Gastroesophageal sphincter (tissue), 4 donors: ENCODE measurements at regions not wholly inside any gene's neighbourhood (a gene's known extent, or its start where the extent isn't known, plus 50 kb on each side); places are given as distances from the start of the nearest gene placed in this dataset.
"Not testable (repeated sequence)": the region's sequence is repeated elsewhere in the genome, so short reads cannot be mapped to it uniquely, and the experiment has no call there.

Experiments used
- ATAC-seq: fragments of 150-250 bp; one replicate; pipeline ENCODE4 v1.9.1; 2016; ENCODE audit warnings: mild to moderate bottlenecking, moderate library complexity
- H3K27ac ChIP-seq, 4 donors: fragments of 200-600 bp; sonication (generic) in 3 of 4; 1 replicate in 3 of 4; 2 replicates in 1 of 4; pipeline ENCODE4 v1.5.1; 2016 to 2019
- H3K27me3 ChIP-seq: fragments of 200-600 bp; sonication (generic); one replicate; pipeline ENCODE4 v1.5.1; 2019
- H3K36me3 ChIP-seq, 2 donors: fragments of 200-600 bp; sonication (generic); one replicate each; pipeline ENCODE4 v1.5.1; 2019; ENCODE audit warnings: control low read depth in 1 of 2
- H3K4me1 ChIP-seq, 3 donors: fragments of 200-600 bp; sonication (generic); 1 replicate in 2 of 3; 2 replicates in 1 of 3; pipeline ENCODE4 v1.5.1; 2016 to 2019; ENCODE audit warnings: control low read depth in 2 of 3
- H3K4me3 ChIP-seq, 2 donors: fragments of 200-600 bp; sonication (generic); one replicate each; pipeline ENCODE4 v1.5.1; 2019; ENCODE audit warnings: mild to moderate bottlenecking in 1 of 2, moderate library complexity in 1 of 2
- H3K9me3 ChIP-seq, 3 donors: fragments of 200-600 bp; sonication (generic); one replicate each; pipeline ENCODE4 v1.5.1; 2017 to 2019; ENCODE audit warnings: control low read depth in 2 of 3
- EP300 ChIP-seq: sonication (generic); formaldehyde crosslinking; IDR thresholded peaks from one replicate; pipeline ENCODE4 v1.6.1; 2017; ENCODE audit warnings: antibody characterized with exemption, mild to moderate bottlenecking
- POLR2A ChIP-seq, 2 donors: fragments of 450-650 bp; IDR thresholded peaks; one replicate each; pipeline ENCODE4 v1.6.1; 2017; ENCODE audit warnings: antibody characterized with exemption in 2 of 2, mild to moderate bottlenecking in 2 of 2, moderate library complexity in 1 of 2
- POLR2AphosphoS5 ChIP-seq: sonication (generic); formaldehyde crosslinking; IDR thresholded peaks from one replicate; pipeline ENCODE4 v1.6.1; 2017; ENCODE audit warnings: antibody characterized with exemption
- WGBS, 2 donors: methylation state at CpG; one replicate each; pipeline ENCODE4 v1.1.5; 2018; ENCODE audit warnings: low coverage in 1 of 2; 5-methylcytosine and 5-hydroxymethylcytosine counted together
- TF ChIP-seq, protein P1 (sequence below), 4 experiments: fragments of 200-600 bp in 2 of 4; fragments of 450-650 bp in 2 of 4; sonication (generic) in 1 of 4; IDR thresholded peaks; one replicate each; pipeline ENCODE4 v1.5.1; 2017 to 2019; ENCODE audit warnings: antibody characterized with exemption in 4 of 4, mild to moderate bottlenecking in 2 of 4, moderate library complexity in 2 of 4

DNA sequence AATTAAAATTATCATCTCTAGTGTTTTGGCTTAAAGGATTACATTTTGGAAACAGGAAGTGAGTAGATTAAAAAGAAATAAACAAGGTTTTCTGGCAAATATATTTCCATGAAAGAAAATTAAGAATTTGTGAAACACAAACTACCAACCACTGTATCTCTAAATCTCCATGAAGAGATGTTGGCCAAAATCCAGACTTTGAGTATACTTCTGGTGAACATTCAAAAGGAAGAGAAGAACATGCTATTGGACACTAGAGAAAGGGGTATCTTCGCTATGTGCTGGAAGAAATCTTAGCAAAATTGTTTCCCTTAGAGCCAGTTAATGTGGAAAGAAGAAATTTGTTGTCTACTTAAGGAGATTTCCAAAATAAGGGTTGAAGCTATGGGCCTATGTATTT, 710.4 kb upstream of the CTNND2 start:
- Histone ChIP-seq H3K27ac (no peak overlapping the region), H3K9me3 (peaks cover 0 to 15% (median 0%) of the 10 kb centered on the region in 3 donors), H3K36me3 (no peaks in the 10 kb centered on the region), H3K4me1 (no peaks in the 10 kb centered on the region), H3K27me3 (no peaks in the 10 kb centered on the region), H3K4me3 (no peak overlapping the region)
- ATAC-seq, result no peak
- WGBS, 2 donors, result 58 to 78% methylated on average over 1 of the region's 1 CpG
- TF ChIP-seq, protein P1, sequence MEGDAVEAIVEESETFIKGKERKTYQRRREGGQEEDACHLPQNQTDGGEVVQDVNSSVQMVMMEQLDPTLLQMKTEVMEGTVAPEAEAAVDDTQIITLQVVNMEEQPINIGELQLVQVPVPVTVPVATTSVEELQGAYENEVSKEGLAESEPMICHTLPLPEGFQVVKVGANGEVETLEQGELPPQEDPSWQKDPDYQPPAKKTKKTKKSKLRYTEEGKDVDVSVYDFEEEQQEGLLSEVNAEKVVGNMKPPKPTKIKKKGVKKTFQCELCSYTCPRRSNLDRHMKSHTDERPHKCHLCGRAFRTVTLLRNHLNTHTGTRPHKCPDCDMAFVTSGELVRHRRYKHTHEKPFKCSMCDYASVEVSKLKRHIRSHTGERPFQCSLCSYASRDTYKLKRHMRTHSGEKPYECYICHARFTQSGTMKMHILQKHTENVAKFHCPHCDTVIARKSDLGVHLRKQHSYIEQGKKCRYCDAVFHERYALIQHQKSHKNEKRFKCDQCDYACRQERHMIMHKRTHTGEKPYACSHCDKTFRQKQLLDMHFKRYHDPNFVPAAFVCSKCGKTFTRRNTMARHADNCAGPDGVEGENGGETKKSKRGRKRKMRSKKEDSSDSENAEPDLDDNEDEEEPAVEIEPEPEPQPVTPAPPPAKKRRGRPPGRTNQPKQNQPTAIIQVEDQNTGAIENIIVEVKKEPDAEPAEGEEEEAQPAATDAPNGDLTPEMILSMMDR (IDR thresholded peaks at IDR 0.05), result no peak
- TF ChIP-seq POLR2A (IDR thresholded peaks at IDR 0.05) (no peak), POLR2AphosphoS5 (no peak), EP300 (no peak)

DNA sequence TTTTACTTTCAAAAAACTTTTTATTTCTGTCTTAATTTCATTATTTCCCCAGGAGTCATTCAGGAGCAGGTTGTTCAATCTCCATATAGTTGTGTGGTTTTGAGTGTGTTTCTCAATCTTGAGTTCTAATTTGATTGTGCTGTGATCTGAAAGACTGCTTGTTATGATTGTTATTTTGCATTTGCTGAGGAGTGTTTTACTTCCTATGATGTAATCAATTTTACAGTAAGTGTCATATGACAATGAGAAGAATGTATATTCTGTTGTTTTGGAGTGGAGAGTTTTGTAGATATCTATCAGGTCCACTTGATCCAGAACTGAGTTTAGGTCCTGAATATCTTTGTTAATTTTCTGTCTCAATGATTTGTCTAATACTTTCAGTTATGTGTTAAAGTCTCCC, 706.9 kb upstream of the CTNND2 start:
- no peak for TF ChIP-seq POLR2AphosphoS5
- TF ChIP-seq, protein P1 (IDR thresholded peaks at IDR 0.05), result no peak
- TF ChIP-seq POLR2A (IDR thresholded peaks at IDR 0.05), result no peak
- no peak for TF ChIP-seq EP300
- no peaks in the 10 kb centered on the region for H3K36me3 ChIP-seq
- H3K9me3 ChIP-seq, result peaks cover 0 to 10% (median 0%) of the 10 kb centered on the region in 3 donors
- H3K27ac ChIP-seq, result no peak overlapping the region
- ATAC-seq, result no peak
- H3K27me3 ChIP-seq, result no peaks in the 10 kb centered on the region
- H3K4me3 ChIP-seq, result no peak overlapping the region
- no peaks in the 10 kb centered on the region for H3K4me1 ChIP-seq

DNA sequence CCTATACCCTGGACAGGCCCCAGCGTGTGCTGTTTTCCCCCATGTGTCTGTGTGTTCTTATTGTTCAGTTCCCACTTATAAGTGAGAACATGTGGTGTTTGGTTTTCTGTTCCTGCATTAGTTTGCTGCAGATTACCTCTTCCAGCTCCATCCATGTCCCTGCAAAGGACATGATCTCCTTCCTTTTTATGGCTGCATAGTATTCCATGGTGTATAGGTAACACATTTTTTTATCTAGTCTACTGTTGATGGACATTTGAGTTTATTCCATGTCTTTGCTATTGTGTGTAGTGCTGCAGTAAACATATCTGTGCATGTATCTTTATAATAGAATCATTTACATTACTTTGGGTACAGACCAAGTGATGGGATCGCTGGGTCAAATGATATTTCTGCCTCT, 703.6 kb upstream of the CTNND2 start:
- WGBS, 2 donors, result 43 to 45% methylated on average over 2 of the region's 2 CpGs

DNA sequence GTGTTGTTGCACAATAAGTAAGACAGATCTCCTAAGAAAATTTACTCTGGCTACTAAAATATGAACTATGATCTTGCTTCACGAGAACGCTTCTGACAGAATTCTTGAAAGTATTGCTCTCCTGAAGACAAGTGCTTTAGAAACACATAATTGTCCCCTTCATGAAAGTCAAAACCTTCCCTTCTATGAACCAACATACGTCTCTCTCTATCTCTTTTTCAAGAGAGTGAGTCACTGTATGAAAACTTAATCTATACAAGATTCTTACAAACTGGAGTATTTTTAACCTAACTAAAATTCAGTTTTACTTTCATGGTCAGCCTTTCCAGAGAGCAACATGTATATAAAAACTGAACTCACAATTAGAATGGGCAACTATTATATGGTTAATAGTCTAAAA, 688.0 kb upstream of the CTNND2 start:
- no peak for ATAC-seq
- Histone ChIP-seq H3K4me1 (no peaks in the 10 kb centered on the region), H3K27me3 (no peaks in the 10 kb centered on the region), H3K9me3 (no peaks in the 10 kb centered on the region), H3K27ac (no peak overlapping the region), H3K4me3 (no peak overlapping the region), H3K36me3 (no peaks in the 10 kb centered on the region)
- 54 to 89% methylated on average over 3 of the region's 3 CpGs for WGBS, 2 donors
- TF ChIP-seq, protein P1 (IDR thresholded peaks at IDR 0.05), result no peak
- TF ChIP-seq POLR2AphosphoS5, result no peak
- no peak for TF ChIP-seq EP300
- no peak for TF ChIP-seq POLR2A (IDR thresholded peaks at IDR 0.05)

More for the DNA sequence above, 703.6 kb upstream of the CTNND2 start:
- not testable (repeated sequence) for H3K4me3 ChIP-seq, H3K9me3 ChIP-seq, H3K27me3 ChIP-seq, H3K27ac ChIP-seq, H3K4me1 ChIP-seq, ATAC-seq, H3K36me3 ChIP-seq

DNA sequence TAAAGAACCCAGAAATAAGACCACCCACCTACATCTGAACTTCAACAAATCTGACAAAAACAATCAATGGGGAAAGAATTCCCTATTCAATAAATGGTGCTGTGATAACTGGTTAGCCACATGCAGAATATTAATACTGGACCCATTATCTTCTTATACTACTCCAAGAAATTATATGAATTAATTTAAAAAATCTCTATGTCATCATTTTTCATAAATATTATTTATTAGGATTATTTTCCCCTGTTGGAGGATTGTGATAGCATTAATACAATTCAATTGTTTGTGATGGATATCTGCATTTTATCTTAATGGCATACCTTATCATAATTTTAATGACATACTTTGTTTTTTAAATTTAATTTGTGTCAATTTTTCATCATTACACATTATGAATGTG, 682.2 kb upstream of the CTNND2 start:
- Histone ChIP-seq H3K9me3 (no peaks in the 10 kb centered on the region), H3K36me3 (no peaks in the 10 kb centered on the region), H3K4me3 (no peak overlapping the region), H3K27me3 (no peaks in the 10 kb centered on the region), H3K4me1 (no peaks in the 10 kb centered on the region), H3K27ac (no peak overlapping the region)
- TF ChIP-seq POLR2A (IDR thresholded peaks at IDR 0.05), result no peak
- TF ChIP-seq EP300, result no peak
- TF ChIP-seq POLR2AphosphoS5, result no peak
- TF ChIP-seq, protein P1 (IDR thresholded peaks at IDR 0.05), result no peak
- ATAC-seq, result no peak

DNA sequence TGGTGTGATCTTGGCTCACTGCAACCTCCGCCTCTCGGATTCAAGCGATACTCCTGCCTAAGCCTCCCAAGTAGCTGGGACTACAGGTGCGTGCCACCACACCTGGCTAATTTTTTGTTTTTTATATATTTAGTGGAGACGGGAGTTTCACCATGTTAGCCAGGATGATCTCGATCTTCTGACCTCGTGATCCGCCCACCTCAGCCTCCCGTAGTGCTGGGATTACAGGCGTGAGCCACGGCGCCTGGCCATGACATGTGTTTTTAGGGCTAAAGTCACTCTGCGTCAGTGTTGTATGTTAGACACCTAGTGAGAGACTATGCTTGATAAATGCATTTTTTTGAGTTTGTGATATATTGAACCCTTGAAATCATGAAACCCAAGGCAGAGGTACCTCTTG, 674.6 kb upstream of the CTNND2 start:
- not testable (repeated sequence) for H3K27me3 ChIP-seq, H3K36me3 ChIP-seq, H3K4me3 ChIP-seq, H3K4me1 ChIP-seq, ATAC-seq, H3K27ac ChIP-seq, H3K9me3 ChIP-seq
- 84 to 100% methylated on average over 2 to 10 of the region's 13 CpGs for WGBS, 2 donors

DNA sequence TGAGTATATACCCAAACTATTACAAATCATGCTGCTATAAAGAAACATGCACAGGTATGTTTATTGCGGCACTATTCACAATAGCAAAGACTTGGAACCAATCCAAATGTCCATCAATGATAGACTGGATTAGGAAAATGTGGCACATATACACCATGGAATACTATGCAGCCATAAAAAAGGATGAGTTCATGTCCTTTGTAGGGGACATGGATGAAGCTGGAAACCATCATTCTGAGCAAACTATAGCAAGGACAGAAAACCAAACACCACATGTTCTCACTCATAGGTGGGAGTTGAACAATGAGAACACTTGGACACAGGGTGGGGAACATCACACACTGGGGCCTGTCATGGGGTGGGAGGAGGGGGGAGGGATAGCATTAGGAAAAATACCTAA, 672.7 kb upstream of the CTNND2 start:
- 80 to 100% methylated on average over 1 of the region's 1 CpG for WGBS, 2 donors
- not testable (repeated sequence) for H3K9me3 ChIP-seq, H3K4me1 ChIP-seq, H3K27ac ChIP-seq, H3K27me3 ChIP-seq, H3K36me3 ChIP-seq, H3K4me3 ChIP-seq, ATAC-seq

DNA sequence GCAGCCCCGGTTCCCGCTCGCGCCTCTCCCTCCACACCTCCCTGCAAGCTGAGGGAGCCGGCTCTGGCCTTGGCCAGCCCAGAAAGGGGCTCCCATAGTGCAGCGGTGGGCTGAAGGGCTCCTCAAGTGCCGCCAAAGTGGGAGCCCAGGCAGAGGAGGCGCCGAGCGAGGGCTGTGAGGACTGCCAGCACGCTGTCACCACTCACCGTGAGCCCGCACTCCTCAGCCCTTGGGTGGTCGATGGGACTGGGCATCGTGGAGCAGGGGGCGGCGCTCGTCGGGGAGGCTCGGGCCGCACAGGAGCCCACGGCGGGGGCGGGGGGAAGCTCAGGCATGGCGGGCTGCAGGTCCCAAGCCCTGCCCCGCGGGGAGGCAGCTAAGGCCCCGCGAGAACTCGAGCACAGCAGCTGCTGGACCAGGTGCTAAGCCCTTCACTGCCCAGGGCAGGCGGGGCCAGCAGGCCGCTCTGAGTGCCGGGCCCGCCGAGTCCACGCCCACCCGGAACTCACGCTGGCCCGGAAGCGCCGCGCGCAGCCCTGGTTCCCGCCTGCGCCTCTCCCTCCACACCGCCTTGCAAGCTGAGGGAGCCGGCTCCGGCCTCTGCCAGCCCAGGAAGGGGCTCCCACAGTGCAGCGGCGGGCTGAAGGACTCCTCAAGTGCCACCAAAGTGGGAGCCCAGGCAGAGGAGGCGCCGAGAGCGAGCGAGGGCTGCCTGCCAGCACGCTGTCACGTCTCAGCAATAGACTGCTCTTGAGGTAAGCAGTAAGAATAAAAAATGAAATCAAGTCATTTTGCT, 670.2 kb upstream of the CTNND2 start:
- H3K9me3 ChIP-seq, H3K27ac ChIP-seq, ATAC-seq, H3K4me1 ChIP-seq, H3K27me3 ChIP-seq, H3K36me3 ChIP-seq, H3K4me3 ChIP-seq: not testable (repeated sequence)
- 70 to 94% methylated on average over 2 to 3 of the region's 56 CpGs for WGBS, 2 donors

DNA sequence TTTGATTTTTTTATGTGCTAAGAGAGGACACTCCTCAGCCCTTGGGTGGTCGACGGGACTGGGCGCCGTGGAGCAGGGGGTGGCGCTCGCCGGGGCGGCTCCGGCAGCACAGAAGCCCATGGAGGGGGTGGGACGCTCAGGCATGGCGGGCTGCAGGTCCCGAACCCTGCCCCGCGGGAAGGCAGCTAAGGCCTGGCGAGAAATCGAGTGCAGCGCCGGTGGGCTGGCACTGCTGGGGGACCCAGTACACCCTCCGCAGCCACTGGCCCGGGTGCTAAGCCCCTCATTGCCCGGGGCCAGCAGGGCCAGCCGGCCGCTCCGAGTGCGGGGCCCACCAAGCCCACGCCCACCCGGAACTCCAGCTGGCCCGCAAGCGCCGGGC, 669.7 kb upstream of the CTNND2 start:
- not testable (repeated sequence) for ATAC-seq, H3K4me1 ChIP-seq, H3K4me3 ChIP-seq, H3K27me3 ChIP-seq, H3K36me3 ChIP-seq, H3K9me3 ChIP-seq, H3K27ac ChIP-seq
- WGBS, 2 donors, result 94% methylated on average over 11 of the region's 30 CpGs; no CpG with 5 or more reads in 1 of the 2 donors
